Keratinocyte (primary cell): ENCODE measurements at regions not wholly inside any gene's neighbourhood (a gene's known extent, or its start where the extent isn't known, plus 50 kb on each side); places are given as distances from the start of the nearest gene placed in this dataset.

Experiments used
- DNase-seq: peaks from one replicate; pipeline ENCODE4 v3.0.0-alpha.2; 2011; ENCODE audit warnings: low read depth, missing footprints, low spot score
- FAIRE-seq: peaks from 2 replicates; lab custom pipeline; 2011; peaks lifted over from hg19 to GRCh38; lab: Jason Lieb, UNC
- H2AFZ ChIP-seq: 2 replicates; pipeline ENCODE4 v1.6.0; 2012; ENCODE audit warnings: low read length, control low read depth, inconsistent platforms; ENCODE audit not compliant: control insufficient read depth
- H3K27ac ChIP-seq: 2 replicates; pipeline ENCODE4 v1.5.1; 2011; ENCODE audit warnings: low read length; ENCODE audit not compliant: control insufficient read depth, insufficient read depth
- H3K27me3 ChIP-seq: 3 replicates; pipeline ENCODE4 v1.6.0; 2011; ENCODE audit warnings: low read length; ENCODE audit not compliant: control insufficient read depth, insufficient read depth; ENCODE audit errors: extremely low read depth
- H3K36me3 ChIP-seq, 2 experiments: 2 replicates in 1 of 2; 3 replicates in 1 of 2; pipeline ENCODE4 v1.5.1; 2011; ENCODE audit warnings: low read length in 2 of 2, mild to moderate bottlenecking in 1 of 2; ENCODE audit not compliant: control insufficient read depth in 2 of 2, insufficient read depth in 2 of 2; ENCODE audit errors: extremely low read depth in 1 of 2
- H3K4me1 ChIP-seq: 3 replicates; pipeline ENCODE4 v1.5.1; 2011; ENCODE audit warnings: low read length; ENCODE audit not compliant: control insufficient read depth, insufficient read depth; ENCODE audit errors: extremely low read depth
- H3K4me2 ChIP-seq: 3 replicates; pipeline ENCODE4 v1.6.0; 2011; ENCODE audit warnings: low read depth, low read length; ENCODE audit not compliant: control insufficient read depth, insufficient read depth; ENCODE audit errors: extremely low read depth
- H3K4me3 ChIP-seq, 3 experiments: fragments of 200-600 bp in 1 of 3; sonication (generic) in 1 of 3; 2 replicates in 2 of 3; 3 replicates in 1 of 3; pipeline ENCODE4 v1.5.1; 2011 to 2016; ENCODE audit warnings: low read length in 3 of 3, mild to moderate bottlenecking in 3 of 3, control low read depth in 2 of 3, inconsistent platforms in 1 of 3, low read depth in 1 of 3, mixed read lengths in 1 of 3, mixed run types in 1 of 3, moderate library complexity in 1 of 3; ENCODE audit not compliant: control insufficient read depth in 2 of 3, insufficient read depth in 2 of 3; ENCODE audit errors: extremely low read depth in 1 of 3
- H3K79me2 ChIP-seq: 2 replicates; pipeline ENCODE4 v1.6.0; 2012; ENCODE audit warnings: low read length; ENCODE audit not compliant: control insufficient read depth, insufficient read depth
- H3K9ac ChIP-seq: 3 replicates; pipeline ENCODE4 v1.6.0; 2011; ENCODE audit warnings: low read length; ENCODE audit not compliant: control insufficient read depth, insufficient read depth; ENCODE audit errors: extremely low read depth
- H3K9me1 ChIP-seq: 3 replicates; pipeline ENCODE4 v1.6.0; 2011; ENCODE audit warnings: low read length; ENCODE audit not compliant: control insufficient read depth, insufficient read depth; ENCODE audit errors: extremely low read depth
- H3K9me3 ChIP-seq: 2 replicates; pipeline ENCODE4 v1.5.1; 2012; ENCODE audit warnings: low read depth, low read length; ENCODE audit not compliant: control insufficient read depth
- H4K20me1 ChIP-seq: 3 replicates; pipeline ENCODE4 v1.6.0; 2011; ENCODE audit warnings: low read length; ENCODE audit not compliant: control insufficient read depth, insufficient read depth; ENCODE audit errors: extremely low read depth
- EZH2 ChIP-seq: IDR thresholded peaks from one replicate; pipeline ENCODE4 v1.6.1; 2012; ENCODE audit warnings: inconsistent platforms, mild to moderate bottlenecking, low read length, moderate library complexity
- dilution Hi-C: fragments of 300-500 bp; cut with MboI; formaldehyde crosslinking; loops from one replicate; pipeline ENCODE4 v1.7.0; 2020; ENCODE audit warnings: low sequenced_read_pairs; ENCODE audit not compliant: extremely low pct_ligation_motif_present
- TF ChIP-seq, protein P1 (sequence below), 3 experiments: IDR thresholded peaks in 1 of 3; conservative IDR thresholded peaks in 1 of 3; optimal IDR thresholded peaks in 1 of 3; 2 replicates in 2 of 3; 3 replicates in 1 of 3; pipeline versions ENCODE3 to v1.5.1; 2011; ENCODE audit warnings: low read length in 3 of 3, mild to moderate bottlenecking in 3 of 3, moderate library complexity in 2 of 3, control low read depth in 1 of 3, inconsistent platforms in 1 of 3; ENCODE audit not compliant: insufficient read depth in 2 of 3; ENCODE audit errors: extremely low read depth in 1 of 3

DNA sequence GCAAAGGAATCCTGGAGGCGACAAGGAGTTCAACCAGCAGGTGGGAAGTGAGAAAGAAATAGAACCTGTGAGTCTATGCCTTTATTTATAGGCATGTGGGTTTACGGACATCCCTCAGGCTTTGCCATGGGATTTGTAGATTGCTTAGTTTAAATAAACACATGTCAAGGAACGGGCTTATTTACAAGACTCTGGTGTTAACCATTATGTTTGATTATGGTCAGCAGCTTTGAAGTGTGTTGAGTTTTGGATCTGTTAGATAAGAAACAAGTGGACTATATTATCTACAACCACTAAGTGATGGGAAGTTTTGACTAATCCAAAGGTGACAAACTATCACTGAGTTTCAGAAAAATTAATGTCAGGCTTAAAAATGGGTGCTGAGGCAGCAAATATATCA is 143.2 kb downstream of the SLITRK5 start:
- no peaks in the 10 kb centered on the region for H3K36me3 ChIP-seq
- no peak overlapping the region for H3K27ac ChIP-seq
- no peak overlapping the region for H3K9ac ChIP-seq
- H3K79me2 ChIP-seq, result no peaks in the 10 kb centered on the region
- dilution Hi-C loops, result no loop called here
- no peak overlapping the region for H2AFZ ChIP-seq
- no peaks in the 10 kb centered on the region for H3K9me1 ChIP-seq
- no peaks in the 10 kb centered on the region for H3K4me1 ChIP-seq
- no peak for FAIRE-seq
- no peaks in the 10 kb centered on the region for H4K20me1 ChIP-seq
- TF ChIP-seq, protein P1, sequence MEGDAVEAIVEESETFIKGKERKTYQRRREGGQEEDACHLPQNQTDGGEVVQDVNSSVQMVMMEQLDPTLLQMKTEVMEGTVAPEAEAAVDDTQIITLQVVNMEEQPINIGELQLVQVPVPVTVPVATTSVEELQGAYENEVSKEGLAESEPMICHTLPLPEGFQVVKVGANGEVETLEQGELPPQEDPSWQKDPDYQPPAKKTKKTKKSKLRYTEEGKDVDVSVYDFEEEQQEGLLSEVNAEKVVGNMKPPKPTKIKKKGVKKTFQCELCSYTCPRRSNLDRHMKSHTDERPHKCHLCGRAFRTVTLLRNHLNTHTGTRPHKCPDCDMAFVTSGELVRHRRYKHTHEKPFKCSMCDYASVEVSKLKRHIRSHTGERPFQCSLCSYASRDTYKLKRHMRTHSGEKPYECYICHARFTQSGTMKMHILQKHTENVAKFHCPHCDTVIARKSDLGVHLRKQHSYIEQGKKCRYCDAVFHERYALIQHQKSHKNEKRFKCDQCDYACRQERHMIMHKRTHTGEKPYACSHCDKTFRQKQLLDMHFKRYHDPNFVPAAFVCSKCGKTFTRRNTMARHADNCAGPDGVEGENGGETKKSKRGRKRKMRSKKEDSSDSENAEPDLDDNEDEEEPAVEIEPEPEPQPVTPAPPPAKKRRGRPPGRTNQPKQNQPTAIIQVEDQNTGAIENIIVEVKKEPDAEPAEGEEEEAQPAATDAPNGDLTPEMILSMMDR (optimal IDR thresholded peaks at IDR 0.05 in 1 of 3, IDR thresholded peaks at IDR 0.05 in 1 of 3, conservative IDR thresholded peaks at IDR 0.05 in 1 of 3; ENCODE audit: extremely low read depth in 1 of 3, insufficient read depth in 2 of 3, low read length in 3 of 3), result no peak
- TF ChIP-seq EZH2, result no peak
- H3K4me3 ChIP-seq, result no peak overlapping the region
- no peak overlapping the region for H3K4me2 ChIP-seq
- H3K27me3 ChIP-seq, result no peaks in the 10 kb centered on the region
- DNase-seq, result no peak
- no peaks in the 10 kb centered on the region for H3K9me3 ChIP-seq

DNA sequence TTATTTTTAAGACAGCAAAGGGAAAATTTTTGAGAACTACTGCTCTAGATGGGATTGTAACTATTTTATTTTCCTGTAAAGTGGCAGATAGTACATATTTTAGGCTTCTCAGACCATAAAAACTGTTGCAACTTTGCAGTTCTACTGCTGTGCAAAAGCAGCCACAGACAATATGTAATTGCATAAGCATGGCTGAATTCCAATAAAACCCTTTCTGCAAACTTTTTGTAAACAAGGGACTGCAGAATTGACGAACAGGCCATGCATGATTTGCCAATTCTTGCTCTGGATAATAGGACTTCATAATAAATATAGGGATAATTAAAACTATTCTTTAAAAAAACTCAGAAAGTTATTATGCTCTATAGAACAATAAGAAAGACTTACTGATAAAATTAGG is 149.1 kb downstream of the SLITRK5 start:
- FAIRE-seq (no peak), DNase-seq (no peak)
- dilution Hi-C loops, result no loop called here
- Histone ChIP-seq H3K9ac (no peak overlapping the region), H3K4me2 (no peak overlapping the region), H3K27me3 (no peaks in the 10 kb centered on the region), H3K4me3 (no peak overlapping the region), H3K9me3 (no peaks in the 10 kb centered on the region), H3K36me3 (no peaks in the 10 kb centered on the region), H2AFZ (no peak overlapping the region), H3K4me1 (no peaks in the 10 kb centered on the region), H3K79me2 (no peaks in the 10 kb centered on the region), H3K9me1 (no peaks in the 10 kb centered on the region), H4K20me1 (no peaks in the 10 kb centered on the region), H3K27ac (no peak overlapping the region)
- TF ChIP-seq, protein P1 (optimal IDR thresholded peaks at IDR 0.05 in 1 of 3, IDR thresholded peaks at IDR 0.05 in 1 of 3, conservative IDR thresholded peaks at IDR 0.05 in 1 of 3; ENCODE audit: extremely low read depth in 1 of 3, insufficient read depth in 2 of 3, low read length in 3 of 3), result no peak
